ENCODE measurements at regions not wholly inside any gene's neighbourhood (a gene's known extent, or its start where the extent isn't known, plus 50 kb on each side); places are given as distances from the start of the nearest gene placed in this dataset.

DNA sequence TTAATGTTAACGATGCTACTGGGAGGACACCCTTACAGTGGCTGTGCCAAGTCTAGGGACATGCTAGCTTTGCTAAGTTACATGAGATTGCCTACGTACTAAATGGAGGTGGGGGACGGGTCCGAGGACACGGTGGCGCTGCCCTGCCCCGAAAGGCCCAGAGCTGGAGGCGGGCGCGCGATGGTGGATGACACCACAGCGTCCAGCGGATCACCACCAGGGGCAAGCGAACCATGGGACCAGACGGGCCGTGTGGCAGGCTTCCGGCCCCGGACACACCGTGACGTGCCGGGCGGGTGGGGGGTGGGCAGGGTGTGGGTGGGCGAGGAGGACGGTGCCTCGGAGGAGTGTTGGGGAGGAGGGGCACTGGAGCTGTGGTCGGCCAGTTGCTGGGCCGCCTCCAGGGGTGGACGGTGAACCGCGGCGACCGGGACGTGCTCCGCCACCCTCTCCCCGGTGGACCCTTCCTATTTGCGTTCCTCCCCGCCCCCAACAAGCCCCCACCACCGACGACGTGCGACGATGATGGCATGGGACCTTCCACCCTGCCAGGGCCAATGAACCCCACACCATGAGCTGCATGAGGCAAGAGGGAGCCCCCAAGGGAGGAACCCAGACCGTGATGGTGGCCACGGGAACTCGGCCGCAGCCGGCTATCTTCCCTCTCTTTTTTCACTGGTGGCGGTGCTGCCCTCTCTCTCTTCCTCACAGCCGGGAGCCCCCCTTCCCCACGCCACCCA, 773.3 kb upstream of the DEFB115 start:
- WGBS, 2 donors (ENCODE audit: extremely low coverage in 2 of 2, insufficient read length in 2 of 2, insufficient replicate concordance in 1 of 2), result no CpG with 5 or more reads among the region's 50 CpGs
- H2AFZ ChIP-seq (ENCODE audit: low read length), result no peak overlapping the region
- H4K8ac ChIP-seq (ENCODE audit: low read depth, low read length), result peak overlapping the region; percentile 65
- H3K4me2 ChIP-seq (ENCODE audit: insufficient read depth, low read length, poor library complexity, severe bottlenecking), result no peak overlapping the region
- H3K23ac ChIP-seq (ENCODE audit: low read depth, low read length, poor library complexity), result no peak overlapping the region
- peaks cover 0 to 5% of the 10 kb centered on the region in 2 donors for H3K9me3 ChIP-seq (replicated peaks in 1 of 2; ENCODE audit: control insufficient read depth in 2 of 2, insufficient read depth in 1 of 2, low read depth in 1 of 2, low read length in 2 of 2)
- H3K4me3 ChIP-seq (ENCODE audit: low read length in 2 of 2), result no peak overlapping the region
- H3K36me3 ChIP-seq (replicated peaks in 1 of 2; ENCODE audit: control insufficient read depth in 2 of 2, insufficient read depth in 2 of 2, low read length in 2 of 2), result no peaks in the 10 kb centered on the region
- H3K79me1 ChIP-seq (ENCODE audit: low read depth, low read length), result no peaks in the 10 kb centered on the region
- H3K4me1 ChIP-seq (ENCODE audit: control insufficient read depth in 2 of 2, insufficient read depth in 1 of 2, low read depth in 1 of 2, low read length in 2 of 2), result no peaks in the 10 kb centered on the region
- no peak overlapping the region for H3K4ac ChIP-seq (ENCODE audit: low read length)
- no peak overlapping the region for H3K18ac ChIP-seq (ENCODE audit: low read length)
- no peak overlapping the region for H2BK12ac ChIP-seq (ENCODE audit: low read length)
- no peaks in the 10 kb centered on the region for H3K27me3 ChIP-seq (ENCODE audit: control insufficient read depth in 3 of 3, insufficient read depth in 3 of 3, low read depth in 1 of 3, low read length in 3 of 3)
- no peak overlapping the region for H2BK5ac ChIP-seq (ENCODE audit: low read length)
- no peak overlapping the region for H4K91ac ChIP-seq (ENCODE audit: low read depth, low read length, poor library complexity)
- DNase-seq (ENCODE audit: low spot score), result no peak
- no peak overlapping the region for H2BK120ac ChIP-seq (ENCODE audit: low read depth, low read length)
- H3K9ac ChIP-seq (ENCODE audit: low read depth, low read length, poor library complexity), result peak overlapping the region; percentile 44
- H2AK5ac ChIP-seq (ENCODE audit: low read depth, low read length), result no peak overlapping the region
- no peak overlapping the region for H3K14ac ChIP-seq (ENCODE audit: low read length)
- no peak overlapping the region for H2BK15ac ChIP-seq (ENCODE audit: low read length)
- no peak overlapping the region for H3K27ac ChIP-seq (replicated peaks; ENCODE audit: low read length)

DNA sequence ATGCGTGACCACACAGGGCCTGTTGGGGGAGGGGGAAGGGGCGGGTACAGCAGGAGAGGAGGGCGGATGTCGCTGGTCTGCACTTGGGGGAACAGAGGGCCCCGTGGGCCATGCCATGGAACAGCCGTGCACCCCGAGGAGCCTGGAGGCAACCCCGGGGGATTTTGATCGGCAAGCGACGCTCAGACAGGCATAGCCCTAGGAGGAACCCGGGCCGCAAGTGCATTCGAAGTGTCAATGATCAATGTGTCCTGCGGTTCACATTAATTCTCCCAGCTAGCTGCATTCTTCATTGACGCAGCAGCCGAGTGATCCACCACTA, 772.8 kb upstream of the DEFB115 start:
- WGBS, 2 donors (ENCODE audit: extremely low coverage in 2 of 2, insufficient read length in 2 of 2, insufficient replicate concordance in 1 of 2), result no CpG with 5 or more reads among the region's 17 CpGs

DNA sequence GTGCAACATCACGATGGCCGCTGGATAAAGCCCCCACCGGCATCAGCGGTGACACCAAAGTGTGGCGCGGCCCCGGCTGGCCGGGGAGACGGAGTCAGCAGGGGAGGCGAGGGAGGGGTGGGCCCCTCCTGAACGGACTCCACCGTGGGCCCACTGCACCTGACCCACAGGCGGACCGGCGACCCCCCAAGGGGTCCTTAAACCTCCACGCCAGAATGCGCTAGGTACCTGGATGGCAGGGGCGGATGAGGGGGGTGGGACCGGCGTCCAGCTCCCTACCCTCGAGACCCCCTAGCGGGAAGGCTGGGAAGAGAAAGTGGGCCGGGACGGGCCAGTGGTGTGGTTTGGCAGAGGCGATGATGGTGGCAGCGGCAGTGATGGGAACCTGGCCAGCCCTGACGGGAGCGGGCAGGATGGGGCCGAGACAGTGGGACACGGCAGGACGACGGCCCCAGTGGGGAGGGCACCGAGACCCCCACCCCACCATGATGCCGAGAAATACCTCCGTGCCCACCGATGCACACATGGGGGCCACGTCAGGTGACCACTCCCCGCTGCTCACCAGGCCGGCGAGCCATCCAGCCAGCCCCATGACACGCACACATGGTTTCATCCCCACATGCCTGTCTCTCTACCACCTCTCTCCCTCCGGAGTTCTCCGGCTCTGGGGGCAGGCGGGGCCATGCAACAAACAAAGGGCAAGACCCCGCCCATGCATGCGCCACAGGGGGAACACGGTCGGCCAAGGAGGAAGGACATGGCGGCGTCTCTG, 771.9 kb upstream of the DEFB115 start:
- Histone ChIP-seq H3K23ac (ENCODE audit: low read depth, low read length, poor library complexity) (peak overlapping the region; percentile 73), H3K4me1 (ENCODE audit: control insufficient read depth in 2 of 2, insufficient read depth in 1 of 2, low read depth in 1 of 2, low read length in 2 of 2) (no peaks in the 10 kb centered on the region), H4K8ac (ENCODE audit: low read depth, low read length) (peak overlapping the region; percentile 43), H2BK5ac (ENCODE audit: low read length) (no peak overlapping the region), H3K9me3 (replicated peaks in 1 of 2; ENCODE audit: control insufficient read depth in 2 of 2, insufficient read depth in 1 of 2, low read depth in 1 of 2, low read length in 2 of 2) (peaks cover 0 to 5% of the 10 kb centered on the region in 2 donors), H4K91ac (ENCODE audit: low read depth, low read length, poor library complexity) (no peak overlapping the region), H2BK15ac (ENCODE audit: low read length) (no peak overlapping the region), H3K27ac (replicated peaks; ENCODE audit: low read length) (no peak overlapping the region), H2AFZ (ENCODE audit: low read length) (no peak overlapping the region), H3K4me3 (ENCODE audit: low read length in 2 of 2) (no peak overlapping the region), H2BK12ac (ENCODE audit: low read length) (no peak overlapping the region), H3K14ac (ENCODE audit: low read length) (no peak overlapping the region), H3K4ac (ENCODE audit: low read length) (no peak overlapping the region), H3K36me3 (replicated peaks in 1 of 2; ENCODE audit: control insufficient read depth in 2 of 2, insufficient read depth in 2 of 2, low read length in 2 of 2) (no peaks in the 10 kb centered on the region), H2AK5ac (ENCODE audit: low read depth, low read length) (no peak overlapping the region), H3K9ac (ENCODE audit: low read depth, low read length, poor library complexity) (peak overlapping the region; percentile 50), H3K4me2 (ENCODE audit: insufficient read depth, low read length, poor library complexity, severe bottlenecking) (no peak overlapping the region), H3K27me3 (ENCODE audit: control insufficient read depth in 3 of 3, insufficient read depth in 3 of 3, low read depth in 1 of 3, low read length in 3 of 3) (no peaks in the 10 kb centered on the region), H3K18ac (ENCODE audit: low read length) (no peak overlapping the region), H2BK120ac (ENCODE audit: low read depth, low read length) (no peak overlapping the region), H3K79me1 (ENCODE audit: low read depth, low read length) (no peaks in the 10 kb centered on the region)
- no CpG with 5 or more reads among the region's 50 CpGs for WGBS, 2 donors (ENCODE audit: extremely low coverage in 2 of 2, insufficient read length in 2 of 2, insufficient replicate concordance in 1 of 2)
- DNase-seq (ENCODE audit: low spot score), result no peak

More for the DNA sequence above, 772.8 kb upstream of the DEFB115 start:
- H2BK5ac ChIP-seq (ENCODE audit: low read length), result no peak overlapping the region
- H3K18ac ChIP-seq (ENCODE audit: low read length), result no peak overlapping the region
- H2BK12ac ChIP-seq (ENCODE audit: low read length), result no peak overlapping the region
- no peak overlapping the region for H3K27ac ChIP-seq (replicated peaks; ENCODE audit: low read length)
- H3K9ac ChIP-seq (ENCODE audit: low read depth, low read length, poor library complexity), result no peak overlapping the region
- no peaks in the 10 kb centered on the region for H3K4me1 ChIP-seq (ENCODE audit: control insufficient read depth in 2 of 2, insufficient read depth in 1 of 2, low read depth in 1 of 2, low read length in 2 of 2)
- H2AK5ac ChIP-seq (ENCODE audit: low read depth, low read length), result no peak overlapping the region
- no peak overlapping the region for H3K4me3 ChIP-seq (ENCODE audit: low read length in 2 of 2)
- H3K27me3 ChIP-seq (ENCODE audit: control insufficient read depth in 3 of 3, insufficient read depth in 3 of 3, low read depth in 1 of 3, low read length in 3 of 3), result no peaks in the 10 kb centered on the region
- no peak overlapping the region for H4K8ac ChIP-seq (ENCODE audit: low read depth, low read length)
- H2BK120ac ChIP-seq (ENCODE audit: low read depth, low read length), result no peak overlapping the region
- no peak overlapping the region for H2BK15ac ChIP-seq (ENCODE audit: low read length)
- no peak overlapping the region for H3K23ac ChIP-seq (ENCODE audit: low read depth, low read length, poor library complexity)
- H3K4me2 ChIP-seq (ENCODE audit: insufficient read depth, low read length, poor library complexity, severe bottlenecking), result no peak overlapping the region
- no peak overlapping the region for H3K4ac ChIP-seq (ENCODE audit: low read length)
- no peak overlapping the region for H2AFZ ChIP-seq (ENCODE audit: low read length)
- no peaks in the 10 kb centered on the region for H3K36me3 ChIP-seq (replicated peaks in 1 of 2; ENCODE audit: control insufficient read depth in 2 of 2, insufficient read depth in 2 of 2, low read length in 2 of 2)
- no peak overlapping the region for H4K91ac ChIP-seq (ENCODE audit: low read depth, low read length, poor library complexity)
- H3K79me1 ChIP-seq (ENCODE audit: low read depth, low read length), result no peaks in the 10 kb centered on the region
- H3K9me3 ChIP-seq (replicated peaks in 1 of 2; ENCODE audit: control insufficient read depth in 2 of 2, insufficient read depth in 1 of 2, low read depth in 1 of 2, low read length in 2 of 2), result peaks cover 0 to 5% of the 10 kb centered on the region in 2 donors
- no peak for DNase-seq (ENCODE audit: low spot score)
- no peak overlapping the region for H3K14ac ChIP-seq (ENCODE audit: low read length)

GRCh38 chr20:30486103-30486478, 771.4 kb upstream of the DEFB115 start:
- no peak overlapping the region for H3K27ac ChIP-seq (replicated peaks; ENCODE audit: low read length)
- no peak overlapping the region for H3K23ac ChIP-seq (ENCODE audit: low read depth, low read length, poor library complexity)
- H3K4me3 ChIP-seq (ENCODE audit: low read length in 2 of 2), result no peak overlapping the region
- H2BK15ac ChIP-seq (ENCODE audit: low read length), result no peak overlapping the region
- no peak overlapping the region for H4K91ac ChIP-seq (ENCODE audit: low read depth, low read length, poor library complexity)
- H3K4me2 ChIP-seq (ENCODE audit: insufficient read depth, low read length, poor library complexity, severe bottlenecking), result no peak overlapping the region
- no peak overlapping the region for H3K4ac ChIP-seq (ENCODE audit: low read length)
- H3K4me1 ChIP-seq (ENCODE audit: control insufficient read depth in 2 of 2, insufficient read depth in 1 of 2, low read depth in 1 of 2, low read length in 2 of 2), result no peaks in the 10 kb centered on the region
- H2AFZ ChIP-seq (ENCODE audit: low read length), result no peak overlapping the region
- no peak for DNase-seq (ENCODE audit: low spot score)
- no peak overlapping the region for H2AK5ac ChIP-seq (ENCODE audit: low read depth, low read length)
- no peaks in the 10 kb centered on the region for H3K27me3 ChIP-seq (ENCODE audit: control insufficient read depth in 3 of 3, insufficient read depth in 3 of 3, low read depth in 1 of 3, low read length in 3 of 3)
- no peak overlapping the region for H2BK120ac ChIP-seq (ENCODE audit: low read depth, low read length)
- H3K14ac ChIP-seq (ENCODE audit: low read length), result no peak overlapping the region
- H3K9ac ChIP-seq (ENCODE audit: low read depth, low read length, poor library complexity), result no peak overlapping the region
- no peak overlapping the region for H3K18ac ChIP-seq (ENCODE audit: low read length)
- H3K9me3 ChIP-seq (replicated peaks in 1 of 2; ENCODE audit: control insufficient read depth in 2 of 2, insufficient read depth in 1 of 2, low read depth in 1 of 2, low read length in 2 of 2), result peaks cover 0 to 5% of the 10 kb centered on the region in 2 donors
- H2BK12ac ChIP-seq (ENCODE audit: low read length), result no peak overlapping the region
- WGBS, 2 donors (ENCODE audit: extremely low coverage in 2 of 2, insufficient read length in 2 of 2, insufficient replicate concordance in 1 of 2), result no CpG with 5 or more reads among the region's 14 CpGs
- no peak overlapping the region for H2BK5ac ChIP-seq (ENCODE audit: low read length)
- H4K8ac ChIP-seq (ENCODE audit: low read depth, low read length), result no peak overlapping the region
- H3K36me3 ChIP-seq (replicated peaks in 1 of 2; ENCODE audit: control insufficient read depth in 2 of 2, insufficient read depth in 2 of 2, low read length in 2 of 2), result no peaks in the 10 kb centered on the region
- H3K79me1 ChIP-seq (ENCODE audit: low read depth, low read length), result no peaks in the 10 kb centered on the region
